ENCODE measurements at regions not wholly inside any gene's neighbourhood (a gene's known extent, or its start where the extent isn't known, plus 50 kb on each side); places are given as distances from the start of the nearest gene placed in this dataset.

GRCh38 chr1:64323054-64323453 lies 119.6 kb downstream of the UBE2U start:
- TF ChIP-seq POLR2A (IDR thresholded peaks at IDR 0.05; ENCODE audit: low read length) (no peak), GATA1 (IDR thresholded peaks at IDR 0.05; ENCODE audit: low read depth, low read length) (no peak)
